ENCODE measurements at regions not wholly inside any gene's neighbourhood (a gene's known extent, or its start where the extent isn't known, plus 50 kb on each side); places are given as distances from the start of the nearest gene placed in this dataset.
"Not testable (repeated sequence)": the region's sequence is repeated elsewhere in the genome, so short reads cannot be mapped to it uniquely, and the experiment has no call there.

DNA sequence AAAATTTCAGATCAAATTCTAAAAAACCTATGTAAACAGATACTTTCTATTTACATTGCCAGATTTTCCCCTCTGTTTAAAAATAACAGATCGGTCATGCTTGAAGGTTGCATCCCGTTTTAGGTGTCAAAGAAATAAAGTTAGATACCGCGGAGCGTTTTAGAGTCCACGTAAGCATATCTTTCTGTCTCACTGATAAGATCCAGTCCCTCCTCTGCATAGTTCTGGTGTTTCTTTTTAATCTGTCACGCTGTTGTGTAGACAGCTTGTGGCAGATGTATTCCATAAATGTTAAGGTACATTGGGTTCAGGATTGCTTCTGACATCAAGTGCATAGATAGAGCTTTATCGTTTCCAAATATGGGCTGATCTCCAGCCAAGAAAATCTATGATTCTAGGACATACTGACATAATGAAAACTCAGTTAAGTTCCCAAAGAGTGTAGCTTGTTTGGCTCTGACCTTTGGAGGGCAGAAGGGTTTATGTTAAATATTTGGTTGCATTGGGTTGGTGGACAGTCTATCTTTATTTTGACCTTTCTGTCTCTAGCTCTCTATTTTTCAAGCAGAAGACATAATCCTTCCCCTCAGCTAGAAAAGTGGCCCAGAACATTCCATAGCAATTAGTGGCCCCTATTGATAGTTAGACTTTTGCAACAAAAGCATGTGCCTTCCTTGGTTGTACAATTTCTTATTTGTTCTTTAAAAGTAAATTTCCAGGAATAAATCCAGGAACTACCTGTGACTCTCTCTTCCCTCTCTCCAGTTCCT is 376.6 kb upstream of the SMIM30 start:
- H3K27me3 ChIP-seq (ENCODE audit: control insufficient read depth, insufficient read depth, low read length); DNase-seq; H3K9ac ChIP-seq (ENCODE audit: low read length in 3 of 3); H3K36me3 ChIP-seq (ENCODE audit: control insufficient read depth in 2 of 3, insufficient read depth in 3 of 3, low read length in 3 of 3); FAIRE-seq; H3K9me3 ChIP-seq (ENCODE audit: control insufficient read depth in 2 of 3, insufficient read depth in 1 of 3, low read length in 3 of 3); intact Hi-C loops (cut with DNase I); H3K4me3 ChIP-seq (ENCODE audit: low read length in 3 of 3); H3K27ac ChIP-seq (ENCODE audit: low read depth in 2 of 2, low read length in 2 of 2); H3K4me1 ChIP-seq (ENCODE audit: control insufficient read depth in 2 of 3, insufficient read depth in 2 of 3, low read depth in 1 of 3, low read length in 3 of 3): not testable (repeated sequence)

DNA sequence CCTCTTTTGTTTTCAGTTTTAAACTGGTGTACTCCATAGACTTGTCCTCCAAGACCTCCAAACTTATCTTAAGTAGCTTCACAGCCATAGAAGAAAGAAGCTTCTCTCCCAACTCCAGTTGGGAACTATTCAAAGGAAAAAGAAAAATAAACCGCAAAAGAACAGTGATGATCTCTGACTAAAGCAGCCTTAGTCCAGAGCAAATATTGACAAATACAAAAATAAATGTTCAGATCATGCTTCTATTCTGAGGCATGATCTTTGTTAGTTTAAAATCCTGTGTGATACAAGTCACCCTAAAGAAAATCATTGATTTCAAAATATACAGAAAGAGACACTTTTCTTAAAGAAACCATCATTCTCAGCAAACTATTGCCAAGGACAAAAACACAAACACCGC is 373.0 kb upstream of the SMIM30 start:
- intact Hi-C loops (cut with DNase I): no loop called here
- Histone ChIP-seq H3K27me3 (ENCODE audit: control insufficient read depth, insufficient read depth, low read length) (no peaks in the 10 kb centered on the region), H3K36me3 (ENCODE audit: control insufficient read depth in 2 of 3, insufficient read depth in 3 of 3, low read length in 3 of 3) (no peaks in the 10 kb centered on the region), H3K4me3 (ENCODE audit: low read length in 3 of 3) (no peak overlapping the region), H3K4me1 (ENCODE audit: control insufficient read depth in 2 of 3, insufficient read depth in 2 of 3, low read depth in 1 of 3, low read length in 3 of 3) (no peaks in the 10 kb centered on the region), H3K27ac (ENCODE audit: low read depth in 2 of 2, low read length in 2 of 2) (no peak overlapping the region), H3K9me3 (ENCODE audit: control insufficient read depth in 2 of 3, insufficient read depth in 1 of 3, low read length in 3 of 3) (no peaks in the 10 kb centered on the region), H3K9ac (ENCODE audit: low read length in 3 of 3) (no peak overlapping the region)
- DNase-seq (no peak), FAIRE-seq (no peak)
- TF ChIP-seq, protein P1, sequence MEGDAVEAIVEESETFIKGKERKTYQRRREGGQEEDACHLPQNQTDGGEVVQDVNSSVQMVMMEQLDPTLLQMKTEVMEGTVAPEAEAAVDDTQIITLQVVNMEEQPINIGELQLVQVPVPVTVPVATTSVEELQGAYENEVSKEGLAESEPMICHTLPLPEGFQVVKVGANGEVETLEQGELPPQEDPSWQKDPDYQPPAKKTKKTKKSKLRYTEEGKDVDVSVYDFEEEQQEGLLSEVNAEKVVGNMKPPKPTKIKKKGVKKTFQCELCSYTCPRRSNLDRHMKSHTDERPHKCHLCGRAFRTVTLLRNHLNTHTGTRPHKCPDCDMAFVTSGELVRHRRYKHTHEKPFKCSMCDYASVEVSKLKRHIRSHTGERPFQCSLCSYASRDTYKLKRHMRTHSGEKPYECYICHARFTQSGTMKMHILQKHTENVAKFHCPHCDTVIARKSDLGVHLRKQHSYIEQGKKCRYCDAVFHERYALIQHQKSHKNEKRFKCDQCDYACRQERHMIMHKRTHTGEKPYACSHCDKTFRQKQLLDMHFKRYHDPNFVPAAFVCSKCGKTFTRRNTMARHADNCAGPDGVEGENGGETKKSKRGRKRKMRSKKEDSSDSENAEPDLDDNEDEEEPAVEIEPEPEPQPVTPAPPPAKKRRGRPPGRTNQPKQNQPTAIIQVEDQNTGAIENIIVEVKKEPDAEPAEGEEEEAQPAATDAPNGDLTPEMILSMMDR (IDR thresholded peaks at IDR 0.05; ENCODE audit: borderline replicate concordance, extremely low read depth, insufficient read depth): no peak

DNA sequence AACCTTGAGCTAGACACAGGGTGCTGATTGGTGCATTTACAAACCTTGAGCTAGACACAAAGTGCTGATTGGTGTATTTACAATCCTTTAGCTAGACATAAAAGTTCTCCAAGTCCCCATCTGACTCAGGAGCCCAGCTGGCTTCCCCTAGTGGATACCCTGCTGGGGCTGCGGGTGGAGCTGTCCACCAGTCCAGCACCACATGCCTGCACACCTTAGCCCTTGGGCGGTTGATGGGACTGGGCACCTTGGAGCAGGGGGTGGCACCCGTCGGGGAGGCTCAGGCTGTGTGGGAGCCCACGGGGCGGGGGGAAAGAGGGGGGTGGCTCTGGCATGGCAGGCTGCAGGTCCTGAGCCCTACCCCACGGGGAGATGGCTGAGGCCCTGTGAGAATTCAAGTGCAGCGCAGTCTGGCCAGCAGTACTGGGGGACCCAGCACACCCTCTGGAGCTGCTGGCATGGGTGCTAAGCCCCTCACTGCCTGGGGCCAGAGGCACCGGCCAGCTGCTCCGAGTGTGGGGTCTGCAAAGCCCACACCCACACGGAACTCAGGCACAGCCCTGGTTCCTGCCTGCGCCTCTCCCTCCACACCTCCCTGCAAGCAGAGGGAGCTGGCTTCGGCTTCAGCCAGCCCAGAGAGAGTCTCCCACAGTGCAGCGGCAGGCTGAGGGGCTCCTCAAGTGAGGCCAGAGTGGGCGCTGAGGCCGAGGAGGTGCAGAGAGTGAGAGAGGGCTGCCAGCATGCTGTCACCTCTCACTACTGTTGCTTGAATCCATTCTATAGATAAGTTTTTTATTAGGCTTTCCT is 369.8 kb upstream of the SMIM30 start:
- no peak overlapping the region for H3K9ac ChIP-seq (ENCODE audit: low read length in 3 of 3)
- no peaks in the 10 kb centered on the region for H3K27me3 ChIP-seq (ENCODE audit: control insufficient read depth, insufficient read depth, low read length)
- no peak overlapping the region for H3K4me3 ChIP-seq (ENCODE audit: low read length in 3 of 3)
- H3K27ac ChIP-seq (ENCODE audit: low read depth in 2 of 2, low read length in 2 of 2): no peak overlapping the region
- no peaks in the 10 kb centered on the region for H3K36me3 ChIP-seq (ENCODE audit: control insufficient read depth in 2 of 3, insufficient read depth in 3 of 3, low read length in 3 of 3)
- TF ChIP-seq, protein P1 (IDR thresholded peaks at IDR 0.05; ENCODE audit: borderline replicate concordance, extremely low read depth, insufficient read depth): no peak
- no peaks in the 10 kb centered on the region for H3K4me1 ChIP-seq (ENCODE audit: control insufficient read depth in 2 of 3, insufficient read depth in 2 of 3, low read depth in 1 of 3, low read length in 3 of 3)
- FAIRE-seq (no peak), DNase-seq (no peak)
- H3K9me3 ChIP-seq (ENCODE audit: control insufficient read depth in 2 of 3, insufficient read depth in 1 of 3, low read length in 3 of 3): no peaks in the 10 kb centered on the region
- intact Hi-C loops (cut with DNase I): no loop called here

DNA sequence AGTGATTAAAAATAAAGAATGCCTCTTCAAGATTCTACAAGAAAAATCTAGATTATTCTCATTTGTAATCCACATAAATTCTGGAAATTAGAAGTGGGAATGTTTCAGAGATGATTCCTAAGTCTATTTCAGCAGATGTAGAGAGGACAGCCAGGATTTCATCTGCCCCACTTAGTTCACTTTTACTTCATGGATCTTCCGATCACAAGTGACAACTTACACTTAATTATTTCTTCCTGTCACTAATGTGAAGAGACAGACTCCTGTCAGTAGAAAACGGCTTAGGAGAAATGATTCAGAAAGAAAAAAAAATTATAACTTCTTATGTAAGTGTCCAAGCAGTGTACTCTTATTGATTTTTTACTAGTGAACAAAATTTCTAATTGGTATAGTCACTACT is 368.2 kb upstream of the SMIM30 start:
- Histone ChIP-seq H3K9ac (ENCODE audit: low read length in 3 of 3) (no peak overlapping the region), H3K4me3 (ENCODE audit: low read length in 3 of 3) (no peak overlapping the region), H3K9me3 (ENCODE audit: control insufficient read depth in 2 of 3, insufficient read depth in 1 of 3, low read length in 3 of 3) (no peaks in the 10 kb centered on the region), H3K27me3 (ENCODE audit: control insufficient read depth, insufficient read depth, low read length) (no peaks in the 10 kb centered on the region), H3K4me1 (ENCODE audit: control insufficient read depth in 2 of 3, insufficient read depth in 2 of 3, low read depth in 1 of 3, low read length in 3 of 3) (no peaks in the 10 kb centered on the region), H3K36me3 (ENCODE audit: control insufficient read depth in 2 of 3, insufficient read depth in 3 of 3, low read length in 3 of 3) (no peaks in the 10 kb centered on the region), H3K27ac (ENCODE audit: low read depth in 2 of 2, low read length in 2 of 2) (no peak overlapping the region)
- DNase-seq: no peak
- no peak for FAIRE-seq
- intact Hi-C loops (cut with DNase I): no loop called here
- TF ChIP-seq, protein P1 (IDR thresholded peaks at IDR 0.05; ENCODE audit: borderline replicate concordance, extremely low read depth, insufficient read depth): no peak

All from kidney (tissue), 13 donors.